Activated CD8-positive, alpha-beta T cell treated with anti-CD3 and anti-CD28 coated beads for 36 hours (primary cell): ENCODE measurements at regions not wholly inside any gene's neighbourhood (a gene's known extent, or its start where the extent isn't known, plus 50 kb on each side); places are given as distances from the start of the nearest gene placed in this dataset.

ENCODE experiments used
- ATAC-seq: fragments of 200-7000 bp; cut with Tn5 transposase; one replicate; pipeline ENCODE4 v1.10.0; 2021; ENCODE audit warnings: mild to moderate bottlenecking, moderate library complexity
- CTCF ChIA-PET: fragments of 350-600 bp; sonication (Branson Sonifier 250); formaldehyde crosslinking; loops from one replicate; lab custom pipeline; 2021; ENCODE audit warnings: antibody characterized with exemption; lab: Charles Lee
- POLR2A ChIA-PET: fragments of 350-600 bp; sonication (Branson Sonifier 250); formaldehyde crosslinking; loops from one replicate; lab custom pipeline; 2021; ENCODE audit warnings: antibody characterized with exemption; lab: Charles Lee
- DNase-seq: peaks from one replicate; pipeline ENCODE4 v3.0.0-alpha.2; 2020
- H3K27ac Mint-ChIP-seq: one replicate; pipeline ENCODE4 v1.8.0; 2021; ENCODE audit warnings: mild to moderate bottlenecking, mixed read lengths
- H3K27me3 Mint-ChIP-seq: one replicate; pipeline ENCODE4 v1.8.0; 2021; ENCODE audit warnings: mixed read lengths
- H3K36me3 Mint-ChIP-seq: one replicate; pipeline ENCODE4 v1.8.0; 2021; ENCODE audit warnings: low read depth, mixed read lengths
- H3K4me1 Mint-ChIP-seq: one replicate; pipeline ENCODE4 v1.8.0; 2021; ENCODE audit warnings: low read depth, mixed read lengths
- H3K4me3 Mint-ChIP-seq: one replicate; pipeline ENCODE4 v1.8.0; 2021; ENCODE audit warnings: mild to moderate bottlenecking, moderate library complexity, mixed read lengths
- H3K9me3 Mint-ChIP-seq: one replicate; pipeline ENCODE4 v1.8.0; 2021; ENCODE audit warnings: mixed read lengths
- CTCF ChIP-seq: fragments of 200-600 bp; IDR thresholded peaks from one replicate; pipeline ENCODE4 v1.8.0; 2022; ENCODE audit warnings: antibody characterized with exemption, mild to moderate bottlenecking
- intact Hi-C: fragments of 100-400 bp; cut with micrococcal nuclease; formaldehyde crosslinking; loops from one replicate; pipeline ENCODE4 v1.10.0; 2022

GRCh38 chr2:180647621-180648020, 332.8 kb upstream of the UBE2E3 start:
- CTCF ChIA-PET, result no interaction called here
- ATAC-seq (no peak), DNase-seq (no peak)
- H3K4me1 Mint-ChIP-seq, result no peaks in the 10 kb centered on the region
- intact Hi-C loops, result no loop called here
- no peak overlapping the region for H3K4me3 Mint-ChIP-seq
- no peaks in the 10 kb centered on the region for H3K27me3 Mint-ChIP-seq
- H3K36me3 Mint-ChIP-seq, result no peaks in the 10 kb centered on the region
- H3K9me3 Mint-ChIP-seq, result no peaks in the 10 kb centered on the region
- POLR2A ChIA-PET, result no interaction called here
- no peak overlapping the region for H3K27ac Mint-ChIP-seq
- TF ChIP-seq CTCF, result no peak

- ATAC-seq (no peak), DNase-seq (no peak)
- H3K9me3 Mint-ChIP-seq, result no peaks in the 10 kb centered on the region
- H3K36me3 Mint-ChIP-seq, result no peaks in the 10 kb centered on the region
- POLR2A ChIA-PET, result no interaction called here
- no peak overlapping the region for H3K27ac Mint-ChIP-seq
- no peak overlapping the region for H3K4me3 Mint-ChIP-seq
- TF ChIP-seq CTCF, result no peak
- intact Hi-C loops, result no loop called here
- CTCF ChIA-PET, result no interaction called here
- no peaks in the 10 kb centered on the region for H3K4me1 Mint-ChIP-seq
- no peaks in the 10 kb centered on the region for H3K27me3 Mint-ChIP-seq
These were observed 333.2 kb upstream of the UBE2E3 start for GRCh38 chr2:180647221-180647620.

- intact Hi-C loops, result no loop called here
- CTCF ChIA-PET, result no interaction called here
- no peaks in the 10 kb centered on the region for H3K36me3 Mint-ChIP-seq
These were observed 333.6 kb upstream of the UBE2E3 start for GRCh38 chr2:180646756-180647155.

GRCh38 chr2:180644709-180645108, 335.7 kb upstream of the UBE2E3 start:
- DNase-seq, result no peak
- intact Hi-C loops, result no loop called here
- Mint-ChIP-seq H3K4me1 (no peaks in the 10 kb centered on the region), H3K9me3 (no peaks in the 10 kb centered on the region), H3K36me3 (no peaks in the 10 kb centered on the region), H3K27ac (no peak overlapping the region), H3K27me3 (no peaks in the 10 kb centered on the region), H3K4me3 (no peak overlapping the region)
- CTCF ChIA-PET, result no interaction called here
- no peak for TF ChIP-seq CTCF
- POLR2A ChIA-PET, result no interaction called here
- ATAC-seq, result no peak

More at GRCh38 chr2:180646756-180647155, 333.6 kb upstream of the UBE2E3 start:
- Mint-ChIP-seq H3K4me1 (no peaks in the 10 kb centered on the region), H3K27ac (no peak overlapping the region), H3K4me3 (no peak overlapping the region), H3K27me3 (no peaks in the 10 kb centered on the region), H3K9me3 (no peaks in the 10 kb centered on the region)
- TF ChIP-seq CTCF, result no peak
- DNase-seq, result no peak
- POLR2A ChIA-PET, result no interaction called here
- no peak for ATAC-seq

GRCh38 chr2:180630756-180631155, 349.6 kb upstream of the UBE2E3 start:
- peaks cover 4% of the 10 kb centered on the region for H3K27me3 Mint-ChIP-seq
- CTCF ChIA-PET, result no interaction called here
- no peak for TF ChIP-seq CTCF
- H3K36me3 Mint-ChIP-seq, result no peaks in the 10 kb centered on the region
- DNase-seq, result no peak
- H3K4me1 Mint-ChIP-seq, result no peaks in the 10 kb centered on the region
- no peak overlapping the region for H3K4me3 Mint-ChIP-seq
- intact Hi-C loops, result no loop called here
- no peak overlapping the region for H3K27ac Mint-ChIP-seq
- POLR2A ChIA-PET, result no interaction called here
- H3K9me3 Mint-ChIP-seq, result no peaks in the 10 kb centered on the region
- no peak for ATAC-seq
